PFSK-1 (cell line): ENCODE measurements at regions not wholly inside any gene's neighbourhood (a gene's known extent, or its start where the extent isn't known, plus 50 kb on each side); places are given as distances from the start of the nearest gene placed in this dataset.

Experiments used
- FOXP2 ChIP-seq: optimal IDR thresholded peaks from 2 replicates; pipeline ENCODE3; 2011; ENCODE audit warnings: borderline replicate concordance, control low read depth, inconsistent platforms; ENCODE audit not compliant: insufficient read depth; ENCODE audit errors: extremely low read length, extremely low read depth
- POLR2AphosphoS5 ChIP-seq: IDR thresholded peaks from 2 replicates; pipeline ENCODE4 v1.6.1; 2012; ENCODE audit warnings: low read depth, mild to moderate bottlenecking, control low read depth, low read length, moderate library complexity
- REST ChIP-seq, 2 experiments: IDR thresholded peaks; 2 replicates each; pipeline versions ENCODE4 v1.6.1 to v1.8.0; 2011 to 2012; ENCODE audit warnings: low read depth in 2 of 2, low read length in 2 of 2, control low read depth in 1 of 2, inconsistent platforms in 1 of 2, mild to moderate bottlenecking in 1 of 2, moderate library complexity in 1 of 2; ENCODE audit not compliant: insufficient read depth in 1 of 2
- SIN3A ChIP-seq: IDR thresholded peaks from 2 replicates; pipeline ENCODE4 v1.6.1; 2012; ENCODE audit warnings: mild to moderate bottlenecking, low read length, moderate library complexity, borderline replicate concordance; ENCODE audit not compliant: insufficient read depth
- TAF1 ChIP-seq: IDR thresholded peaks from 2 replicates; pipeline ENCODE4 v1.6.1; 2012; ENCODE audit warnings: low read length, control low read depth, borderline replicate concordance; ENCODE audit not compliant: insufficient read depth

- TF ChIP-seq TAF1, result no peak
- no peak for TF ChIP-seq POLR2AphosphoS5
- TF ChIP-seq SIN3A, result no peak
- TF ChIP-seq FOXP2, result no peak
- no peak for TF ChIP-seq REST (IDR thresholded peaks at IDR 0.05; ENCODE audit: insufficient read depth in 1 of 2, low read depth in 2 of 2, low read length in 2 of 2)
Observed at GRCh38 chr13:50690006-50690405, 153.5 kb downstream of the DLEU7 start.

- TF ChIP-seq POLR2AphosphoS5 (no peak), REST (IDR thresholded peaks at IDR 0.05; ENCODE audit: insufficient read depth in 1 of 2, low read depth in 2 of 2, low read length in 2 of 2) (no peak), TAF1 (no peak), FOXP2 (no peak)
Observed at GRCh38 chr13:50691176-50691680, 152.3 kb downstream of the DLEU7 start.

- TF ChIP-seq REST (IDR thresholded peaks at IDR 0.05; ENCODE audit: insufficient read depth in 1 of 2, low read depth in 2 of 2, low read length in 2 of 2) (no peak), POLR2AphosphoS5 (no peak), SIN3A (no peak), TAF1 (no peak), FOXP2 (no peak)
Observed at GRCh38 chr13:50691681-50692263, 151.7 kb downstream of the DLEU7 start.

- TF ChIP-seq SIN3A, result no peak
- TF ChIP-seq POLR2AphosphoS5, result no peak
- no peak for TF ChIP-seq TAF1
- TF ChIP-seq FOXP2, result no peak
- TF ChIP-seq REST (IDR thresholded peaks at IDR 0.05; ENCODE audit: insufficient read depth in 1 of 2, low read depth in 2 of 2, low read length in 2 of 2), result no peak
Observed at GRCh38 chr13:50692396-50692915, 151.0 kb downstream of the DLEU7 start.

GRCh38 chr13:50693727-50694126 is 149.8 kb downstream of the DLEU7 start:
- TF ChIP-seq SIN3A, result no peak
- TF ChIP-seq REST (IDR thresholded peaks at IDR 0.05; ENCODE audit: insufficient read depth in 1 of 2, low read depth in 2 of 2, low read length in 2 of 2), result no peak
- no peak for TF ChIP-seq POLR2AphosphoS5
- TF ChIP-seq TAF1, result no peak
